NCI-H2227 (cell line): ENCODE measurements at regions not wholly inside any gene's neighbourhood (a gene's known extent, or its start where the extent isn't known, plus 50 kb on each side); places are given as distances from the start of the nearest gene placed in this dataset.
"Not testable (repeated sequence)": the region's sequence is repeated elsewhere in the genome, so short reads cannot be mapped to it uniquely, and the experiment has no call there.

Experiments
- DNase-seq: peaks from one replicate; lab custom pipeline; 2025; ENCODE audit not compliant: unreplicated experiment; lab: John Stamatoyannopoulos, UW

- DNase-seq = no peak
Measured at GRCh38 chr7:133132906-133133305, 51.0 kb upstream of the CHCHD3 start.

- DNase-seq = no peak
Measured at GRCh38 chr7:133134810-133135209, 52.9 kb upstream of the CHCHD3 start.

GRCh38 chr7:133135451-133135850, 53.6 kb upstream of the CHCHD3 start:
- DNase-seq = no peak

GRCh38 chr7:133139350-133139749, 57.5 kb upstream of the CHCHD3 start:
- DNase-seq = no peak

- no peak for DNase-seq
Measured at GRCh38 chr7:133139801-133140200, 57.9 kb upstream of the CHCHD3 start.

- no peak for DNase-seq
Measured at GRCh38 chr7:133140994-133141595, 59.2 kb upstream of the CHCHD3 start.

- DNase-seq = no peak
Measured at GRCh38 chr7:133150760-133151159, 68.9 kb upstream of the CHCHD3 start.

- peak; percentile 67 for DNase-seq
Measured at GRCh38 chr7:133152875-133153274, 71.0 kb upstream of the CHCHD3 start.

GRCh38 chr7:133155146-133155545, 73.3 kb upstream of the CHCHD3 start:
- DNase-seq = no peak

GRCh38 chr7:133155642-133156041, 73.8 kb upstream of the CHCHD3 start:
- DNase-seq = no peak

- DNase-seq = no peak
Measured at GRCh38 chr7:133157045-133157444, 75.2 kb upstream of the CHCHD3 start.

- DNase-seq = no peak
Measured at GRCh38 chr7:133164498-133164897, 82.6 kb upstream of the CHCHD3 start.

GRCh38 chr7:133165001-133165400, 83.1 kb upstream of the CHCHD3 start:
- no peak for DNase-seq

- no peak for DNase-seq
Measured at GRCh38 chr7:133165529-133165928, 83.6 kb upstream of the CHCHD3 start.

GRCh38 chr7:133167300-133167699, 85.4 kb upstream of the CHCHD3 start:
- DNase-seq = no peak

GRCh38 chr7:133169167-133169822, 83.6 kb upstream of the EXOC4 start:
- DNase-seq = not testable (repeated sequence)

- DNase-seq = not testable (repeated sequence)
Measured at GRCh38 chr7:133177476-133177875, 75.4 kb upstream of the EXOC4 start.

GRCh38 chr7:133180717-133181116, 72.2 kb upstream of the EXOC4 start:
- no peak for DNase-seq

- DNase-seq = no peak
Measured at GRCh38 chr7:133183042-133183794, 69.7 kb upstream of the EXOC4 start.

- DNase-seq = no peak
Measured at GRCh38 chr7:133183969-133184368, 68.9 kb upstream of the EXOC4 start.

- no peak for DNase-seq
Measured at GRCh38 chr7:133185512-133185911, 67.4 kb upstream of the EXOC4 start.

GRCh38 chr7:133186060-133186459, 66.8 kb upstream of the EXOC4 start:
- no peak for DNase-seq
